Stimulated activated effector memory CD8-positive, alpha-beta T cell treated with anti-CD3 and anti-CD28 coated beads, Interleukin-12 subunit alpha, Interleukin-12 subunit beta, amount 100 ng/mL, for 72 hours (primary cell): ENCODE measurements at regions not wholly inside any gene's neighbourhood (a gene's known extent, or its start where the extent isn't known, plus 50 kb on each side); places are given as distances from the start of the nearest gene placed in this dataset.
"Not testable (repeated sequence)": the region's sequence is repeated elsewhere in the genome, so short reads cannot be mapped to it uniquely, and the experiment has no call there.

Experiments used
- ATAC-seq: fragments of 150-1000 bp; cut with Tn5 transposase; 2 replicates; pipeline ENCODE4 v1.10.0; 2021
- DNase-seq, 2 donors: peaks; one replicate each; pipeline ENCODE4 v3.0.0; 2021 to 2022; ENCODE audit warnings: low spot score in 2 of 2
- H3K27ac Mint-ChIP-seq: one replicate; pipeline ENCODE4 v1.8.0; 2022; ENCODE audit warnings: mild to moderate bottlenecking, mixed read lengths
- H3K36me3 Mint-ChIP-seq: one replicate; pipeline ENCODE4 v1.8.0; 2022; ENCODE audit warnings: mild to moderate bottlenecking, mixed read lengths
- H3K4me1 Mint-ChIP-seq: one replicate; pipeline ENCODE4 v1.8.0; 2022; ENCODE audit warnings: mixed read lengths
- H3K4me3 Mint-ChIP-seq: one replicate; pipeline ENCODE4 v1.8.0; 2022; ENCODE audit warnings: mild to moderate bottlenecking, mixed read lengths
- H3K9me3 Mint-ChIP-seq: one replicate; pipeline ENCODE4 v1.8.0; 2022; ENCODE audit warnings: mixed read lengths

- no peak for ATAC-seq
- no peaks in the 10 kb centered on the region for H3K4me1 Mint-ChIP-seq
- H3K36me3 Mint-ChIP-seq: no peaks in the 10 kb centered on the region
- H3K9me3 Mint-ChIP-seq: no peaks in the 10 kb centered on the region
- H3K4me3 Mint-ChIP-seq: no peak overlapping the region
- DNase-seq: no peak
- no peak overlapping the region for H3K27ac Mint-ChIP-seq
Measured at GRCh38 chr1:200496937-200497336, 87.1 kb upstream of the ZNF281 start.

GRCh38 chr1:200495901-200496300 is 86.1 kb upstream of the ZNF281 start:
- no peak for ATAC-seq
- Mint-ChIP-seq H3K4me3 (no peak overlapping the region), H3K36me3 (no peaks in the 10 kb centered on the region), H3K9me3 (no peaks in the 10 kb centered on the region), H3K27ac (no peak overlapping the region), H3K4me1 (no peaks in the 10 kb centered on the region)
- no peak for DNase-seq

GRCh38 chr1:200493344-200493743 is 83.5 kb upstream of the ZNF281 start:
- no peaks in the 10 kb centered on the region for H3K36me3 Mint-ChIP-seq
- ATAC-seq (no peak), DNase-seq (no peak)
- no peaks in the 10 kb centered on the region for H3K4me1 Mint-ChIP-seq
- H3K9me3 Mint-ChIP-seq: no peaks in the 10 kb centered on the region
- no peak overlapping the region for H3K4me3 Mint-ChIP-seq
- H3K27ac Mint-ChIP-seq: no peak overlapping the region

DNA sequence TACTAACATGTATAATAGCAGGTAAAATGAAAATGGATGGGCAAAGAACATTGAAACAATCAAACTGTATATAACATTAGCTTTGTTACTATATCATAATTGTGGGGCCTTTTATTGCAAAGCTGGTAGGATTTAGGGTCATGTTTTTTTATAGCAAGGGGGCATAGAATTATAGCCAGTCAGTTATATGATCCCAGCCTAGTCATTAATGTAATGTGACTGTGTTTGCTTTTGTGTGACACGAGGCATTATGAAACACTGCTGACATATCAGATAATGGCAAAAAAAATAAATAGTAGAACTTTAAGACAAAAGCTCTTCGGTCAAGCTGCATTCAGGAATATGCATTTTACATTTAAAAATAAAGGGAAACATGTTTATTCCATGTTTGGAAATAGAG is 81.3 kb upstream of the ZNF281 start:
- no peak for ATAC-seq
- Mint-ChIP-seq H3K9me3 (no peaks in the 10 kb centered on the region), H3K36me3 (no peaks in the 10 kb centered on the region), H3K4me3 (no peak overlapping the region), H3K4me1 (peaks cover 6% of the 10 kb centered on the region), H3K27ac (no peak overlapping the region)
- no peak for DNase-seq

GRCh38 chr1:200490183-200490582 is 80.3 kb upstream of the ZNF281 start:
- Mint-ChIP-seq H3K36me3 (no peaks in the 10 kb centered on the region), H3K4me3 (no peak overlapping the region), H3K9me3 (no peaks in the 10 kb centered on the region), H3K4me1 (peaks cover 7% of the 10 kb centered on the region), H3K27ac (no peak overlapping the region)
- DNase-seq: no peak
- no peak for ATAC-seq

DNA sequence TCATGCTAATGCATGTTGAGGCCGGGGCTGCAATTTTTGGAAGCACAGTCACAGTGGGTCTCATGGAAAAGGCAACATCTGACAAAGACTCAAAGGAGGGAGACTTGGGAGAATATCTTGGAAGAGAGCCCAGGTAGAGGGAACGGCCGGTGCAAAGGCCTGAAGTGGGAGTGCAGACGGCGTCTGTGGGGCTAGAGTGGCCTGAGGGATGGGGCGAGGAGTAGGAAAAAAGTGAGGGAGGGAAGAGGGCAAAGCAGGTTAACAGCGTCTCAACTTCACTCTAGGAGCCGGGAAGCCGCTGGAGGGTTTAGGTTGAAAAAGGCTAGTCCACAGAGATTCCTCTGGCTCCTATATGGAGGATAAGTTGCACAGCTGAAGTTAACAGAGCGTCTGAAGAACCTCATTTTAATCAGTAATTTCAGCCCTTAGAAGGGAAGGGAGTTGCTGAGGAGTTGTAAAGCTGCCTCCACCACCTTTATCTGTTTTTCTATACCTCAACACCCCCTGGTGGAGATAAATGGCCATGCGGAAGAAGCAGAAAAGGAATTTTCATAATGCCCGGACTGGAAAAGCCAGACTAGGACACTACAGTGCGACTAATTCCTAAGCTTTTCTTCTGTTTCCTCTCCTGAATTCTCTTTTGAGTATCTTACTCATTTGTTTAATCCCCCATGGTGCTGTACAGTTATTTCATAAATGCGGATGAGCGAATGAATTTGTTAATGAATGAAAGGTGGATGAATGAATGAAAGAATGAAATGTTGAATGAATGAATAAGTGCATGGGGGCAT is 78.7 kb upstream of the ZNF281 start:
- H3K4me3 Mint-ChIP-seq: no peak overlapping the region
- ATAC-seq (peak; percentile 79), DNase-seq (peak; percentile 18 to 60)

GRCh38 chr1:200487650-200488049 is 77.8 kb upstream of the ZNF281 start:
- ATAC-seq: no peak

More for the DNA sequence above, 78.7 kb upstream of the ZNF281 start:
- no peak overlapping the region for H3K27ac Mint-ChIP-seq
- no peaks in the 10 kb centered on the region for H3K9me3 Mint-ChIP-seq
- H3K4me1 Mint-ChIP-seq: peaks cover 12% of the 10 kb centered on the region
- H3K36me3 Mint-ChIP-seq: no peaks in the 10 kb centered on the region

DNA sequence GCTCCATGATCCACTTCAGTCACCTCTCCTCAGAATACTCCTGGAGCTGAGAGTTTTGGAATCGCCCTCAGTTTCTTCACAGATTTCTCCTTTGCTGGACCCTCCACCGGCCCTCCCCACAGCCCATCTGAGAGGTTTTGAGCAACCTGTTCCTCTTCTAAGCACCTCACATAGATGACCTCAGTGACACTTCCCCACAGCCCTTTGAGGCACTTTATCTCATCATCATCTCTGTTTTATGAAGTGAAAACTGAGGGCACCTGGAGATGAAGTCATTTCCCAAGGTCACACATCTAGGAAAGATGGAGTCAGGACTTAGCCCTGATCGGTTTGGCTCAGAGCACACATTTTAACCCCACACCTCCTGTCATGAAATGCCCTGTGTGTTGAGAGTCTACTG is 76.8 kb upstream of the ZNF281 start:
- peaks cover 24% of the 10 kb centered on the region for H3K4me1 Mint-ChIP-seq
- DNase-seq (no peak), ATAC-seq (no peak)
- peaks cover 5% of the 10 kb centered on the region for H3K36me3 Mint-ChIP-seq
- no peaks in the 10 kb centered on the region for H3K9me3 Mint-ChIP-seq
- H3K27ac Mint-ChIP-seq: peak overlapping the region; percentile 8
- H3K4me3 Mint-ChIP-seq: no peak overlapping the region

More at GRCh38 chr1:200487650-200488049, 77.8 kb upstream of the ZNF281 start:
- peaks cover 19% of the 10 kb centered on the region for H3K4me1 Mint-ChIP-seq
- no peak overlapping the region for H3K27ac Mint-ChIP-seq
- peaks cover 5% of the 10 kb centered on the region for H3K36me3 Mint-ChIP-seq
- DNase-seq: no peak
- H3K9me3 Mint-ChIP-seq: no peaks in the 10 kb centered on the region
- no peak overlapping the region for H3K4me3 Mint-ChIP-seq

GRCh38 chr1:200484438-200484946 is 74.7 kb upstream of the ZNF281 start:
- not testable (repeated sequence) for DNase-seq, H3K9me3 Mint-ChIP-seq, H3K4me3 Mint-ChIP-seq, ATAC-seq, H3K27ac Mint-ChIP-seq, H3K36me3 Mint-ChIP-seq
- H3K4me1 Mint-ChIP-seq: peaks cover 32% of the 10 kb centered on the region

- H3K36me3 Mint-ChIP-seq: peaks cover 5% of the 10 kb centered on the region
- ATAC-seq: peak; percentile 100
- peak; percentile 26 to 79 for DNase-seq
- H3K4me3 Mint-ChIP-seq: peak overlapping the region; percentile 22
- H3K9me3 Mint-ChIP-seq: no peaks in the 10 kb centered on the region
- peaks cover 36% of the 10 kb centered on the region for H3K4me1 Mint-ChIP-seq
- H3K27ac Mint-ChIP-seq: peak overlapping the region; percentile 4
Measured at GRCh38 chr1:200483491-200484143, 73.8 kb upstream of the ZNF281 start.

GRCh38 chr1:200480964-200481363 is 71.1 kb upstream of the ZNF281 start:
- Mint-ChIP-seq H3K4me1 (peaks cover 35% of the 10 kb centered on the region), H3K36me3 (peaks cover 5% of the 10 kb centered on the region), H3K27ac (no peak overlapping the region), H3K9me3 (no peaks in the 10 kb centered on the region), H3K4me3 (no peak overlapping the region)
- no peak for ATAC-seq
- DNase-seq: no peak

DNA sequence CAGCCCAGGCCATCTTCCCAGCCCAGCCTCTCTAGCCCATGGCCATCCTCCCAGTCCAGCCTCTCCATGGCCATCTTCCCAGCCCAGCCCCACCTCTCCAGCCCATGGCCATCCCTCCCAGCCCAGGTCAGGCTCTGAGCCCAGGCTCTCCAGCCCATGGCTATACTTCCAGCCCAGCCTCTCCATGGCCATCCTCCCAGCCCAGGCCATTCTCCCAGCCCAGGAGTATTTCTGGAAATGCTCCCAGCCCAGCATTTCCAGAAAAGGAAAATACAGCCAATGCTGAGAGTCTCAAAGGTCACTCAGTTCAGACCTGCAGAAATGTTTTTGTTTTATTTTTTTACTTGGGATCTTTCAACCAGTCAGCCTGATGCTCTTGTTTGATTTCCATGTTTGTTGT is 70.0 kb upstream of the ZNF281 start:
- Mint-ChIP-seq H3K4me1 (peaks cover 36% of the 10 kb centered on the region), H3K9me3 (no peaks in the 10 kb centered on the region), H3K27ac (no peak overlapping the region), H3K36me3 (peaks cover 5% of the 10 kb centered on the region), H3K4me3 (no peak overlapping the region)
- ATAC-seq (no peak), DNase-seq (no peak)

GRCh38 chr1:200478945-200479558 is 69.2 kb upstream of the ZNF281 start:
- no peak for DNase-seq
- Mint-ChIP-seq H3K27ac (no peak overlapping the region), H3K4me3 (no peak overlapping the region), H3K9me3 (no peaks in the 10 kb centered on the region), H3K36me3 (peaks cover 5% of the 10 kb centered on the region), H3K4me1 (peaks cover 43% of the 10 kb centered on the region)
- ATAC-seq: no peak

GRCh38 chr1:200478239-200478623 is 68.4 kb upstream of the ZNF281 start:
- no peak overlapping the region for H3K4me3 Mint-ChIP-seq

DNA sequence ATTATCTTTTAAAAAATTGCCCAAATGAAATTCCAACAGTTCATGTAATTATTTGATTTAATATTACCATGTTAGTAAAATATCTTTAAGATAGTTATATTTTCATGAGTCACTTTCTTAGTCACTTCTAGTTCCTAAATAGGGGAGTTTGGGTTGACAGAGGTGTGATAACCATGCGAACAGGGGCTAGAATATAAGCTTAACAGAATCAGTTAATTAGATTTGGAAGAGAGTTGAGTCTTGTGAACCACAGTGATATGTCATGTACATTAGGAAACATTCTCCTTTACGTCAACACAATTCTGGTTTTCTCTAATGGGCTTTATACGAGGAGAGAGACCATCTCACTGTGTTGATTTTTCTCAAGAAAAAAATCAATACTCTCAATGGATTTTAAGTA is 64.8 kb upstream of the ZNF281 start:
- Mint-ChIP-seq H3K9me3 (no peaks in the 10 kb centered on the region), H3K4me1 (peaks cover 50% of the 10 kb centered on the region), H3K4me3 (no peak overlapping the region), H3K36me3 (no peaks in the 10 kb centered on the region), H3K27ac (no peak overlapping the region)
- ATAC-seq (no peak), DNase-seq (no peak)

More at GRCh38 chr1:200478239-200478623, 68.4 kb upstream of the ZNF281 start:
- no peaks in the 10 kb centered on the region for H3K9me3 Mint-ChIP-seq
- DNase-seq: no peak
- peaks cover 43% of the 10 kb centered on the region for H3K4me1 Mint-ChIP-seq
- ATAC-seq: no peak
- no peak overlapping the region for H3K27ac Mint-ChIP-seq
- H3K36me3 Mint-ChIP-seq: peaks cover 4% of the 10 kb centered on the region
